ENCODE measurements at regions not wholly inside any gene's neighbourhood (a gene's known extent, or its start where the extent isn't known, plus 50 kb on each side); places are given as distances from the start of the nearest gene placed in this dataset.

- Histone ChIP-seq H3K9me2 (replicated peaks; ENCODE audit: control insufficient read depth, low read length) (no peaks in the 10 kb centered on the region), H3K27ac (ENCODE audit: low read depth, low read length) (no peak overlapping the region), H3F3A (ENCODE audit: control insufficient read depth, insufficient read depth) (no peaks in the 10 kb centered on the region), H3K4me2 (ENCODE audit: low read length) (no peak overlapping the region), H3K4me3 (ENCODE audit: low read length) (no peak overlapping the region), H3K79me2 (ENCODE audit: control insufficient read depth, low read length) (no peaks in the 10 kb centered on the region), H4K20me1 (ENCODE audit: control insufficient read depth, insufficient read depth, low read depth, low read length) (no peaks in the 10 kb centered on the region), H3K36me3 (ENCODE audit: control insufficient read depth, low read length) (no peaks in the 10 kb centered on the region), H3K27me3 (ENCODE audit: control insufficient read depth, low read length) (peaks cover 48% of the 10 kb centered on the region), H3K9me3 (ENCODE audit: control insufficient read depth, insufficient read depth, low read length) (no peaks in the 10 kb centered on the region), H3K4me1 (ENCODE audit: control insufficient read depth, low read length) (no peaks in the 10 kb centered on the region)
- TF ChIP-seq CTCF (IDR thresholded peaks at IDR 0.05; ENCODE audit: low read depth, low read length, poor library complexity, severe bottlenecking) (no peak), EZH2phosphoT487 (IDR thresholded peaks at IDR 0.05; ENCODE audit: borderline replicate concordance, low read length) (no peak)
These were observed 90.0 kb upstream of the TAF1B start for GRCh38 chr2:9753276-9753600.

- H3K4me2 ChIP-seq (ENCODE audit: low read length), result no peak overlapping the region
- H3K9me3 ChIP-seq (ENCODE audit: control insufficient read depth, insufficient read depth, low read length), result no peaks in the 10 kb centered on the region
- H3F3A ChIP-seq (ENCODE audit: control insufficient read depth, insufficient read depth), result no peaks in the 10 kb centered on the region
- H4K20me1 ChIP-seq (ENCODE audit: control insufficient read depth, insufficient read depth, low read depth, low read length), result no peaks in the 10 kb centered on the region
- no peaks in the 10 kb centered on the region for H3K9me2 ChIP-seq (replicated peaks; ENCODE audit: control insufficient read depth, low read length)
- H3K27ac ChIP-seq (ENCODE audit: low read depth, low read length), result no peak overlapping the region
- H3K4me3 ChIP-seq (ENCODE audit: low read length), result no peak overlapping the region
- no peaks in the 10 kb centered on the region for H3K4me1 ChIP-seq (ENCODE audit: control insufficient read depth, low read length)
- H3K79me2 ChIP-seq (ENCODE audit: control insufficient read depth, low read length), result no peaks in the 10 kb centered on the region
- TF ChIP-seq EZH2phosphoT487 (IDR thresholded peaks at IDR 0.05; ENCODE audit: borderline replicate concordance, low read length), result no peak
- TF ChIP-seq CTCF (IDR thresholded peaks at IDR 0.05; ENCODE audit: low read depth, low read length, poor library complexity, severe bottlenecking), result no peak
- peaks cover 52% of the 10 kb centered on the region for H3K27me3 ChIP-seq (ENCODE audit: control insufficient read depth, low read length)
- no peaks in the 10 kb centered on the region for H3K36me3 ChIP-seq (ENCODE audit: control insufficient read depth, low read length)
These were observed 89.4 kb upstream of the TAF1B start for GRCh38 chr2:9753665-9754531.

GRCh38 chr2:9754532-9754887 is 88.8 kb upstream of the TAF1B start:
- peaks cover 51% of the 10 kb centered on the region for H3K27me3 ChIP-seq (ENCODE audit: control insufficient read depth, low read length)
- H3K9me3 ChIP-seq (ENCODE audit: control insufficient read depth, insufficient read depth, low read length), result no peaks in the 10 kb centered on the region
- H3K4me3 ChIP-seq (ENCODE audit: low read length), result no peak overlapping the region
- no peaks in the 10 kb centered on the region for H3F3A ChIP-seq (ENCODE audit: control insufficient read depth, insufficient read depth)
- H4K20me1 ChIP-seq (ENCODE audit: control insufficient read depth, insufficient read depth, low read depth, low read length), result no peaks in the 10 kb centered on the region
- no peak overlapping the region for H3K27ac ChIP-seq (ENCODE audit: low read depth, low read length)
- H3K4me2 ChIP-seq (ENCODE audit: low read length), result no peak overlapping the region
- H3K79me2 ChIP-seq (ENCODE audit: control insufficient read depth, low read length), result no peaks in the 10 kb centered on the region
- H3K4me1 ChIP-seq (ENCODE audit: control insufficient read depth, low read length), result no peaks in the 10 kb centered on the region
- TF ChIP-seq EZH2phosphoT487 (IDR thresholded peaks at IDR 0.05; ENCODE audit: borderline replicate concordance, low read length), result no peak
- H3K36me3 ChIP-seq (ENCODE audit: control insufficient read depth, low read length), result no peaks in the 10 kb centered on the region
- H3K9me2 ChIP-seq (replicated peaks; ENCODE audit: control insufficient read depth, low read length), result no peaks in the 10 kb centered on the region

- H3K79me2 ChIP-seq (ENCODE audit: control insufficient read depth, low read length), result no peaks in the 10 kb centered on the region
- no peak overlapping the region for H3K27ac ChIP-seq (ENCODE audit: low read depth, low read length)
- no peak for TF ChIP-seq CTCF (IDR thresholded peaks at IDR 0.05; ENCODE audit: low read depth, low read length, poor library complexity, severe bottlenecking)
- TF ChIP-seq EZH2phosphoT487 (IDR thresholded peaks at IDR 0.05; ENCODE audit: borderline replicate concordance, low read length), result no peak
- H3K36me3 ChIP-seq (ENCODE audit: control insufficient read depth, low read length), result no peaks in the 10 kb centered on the region
- no peaks in the 10 kb centered on the region for H3K4me1 ChIP-seq (ENCODE audit: control insufficient read depth, low read length)
- H3K4me2 ChIP-seq (ENCODE audit: low read length), result no peak overlapping the region
- peaks cover 56% of the 10 kb centered on the region for H3K27me3 ChIP-seq (ENCODE audit: control insufficient read depth, low read length)
- no peaks in the 10 kb centered on the region for H3K9me2 ChIP-seq (replicated peaks; ENCODE audit: control insufficient read depth, low read length)
- H4K20me1 ChIP-seq (ENCODE audit: control insufficient read depth, insufficient read depth, low read depth, low read length), result no peaks in the 10 kb centered on the region
- no peaks in the 10 kb centered on the region for H3F3A ChIP-seq (ENCODE audit: control insufficient read depth, insufficient read depth)
- no peak overlapping the region for H3K4me3 ChIP-seq (ENCODE audit: low read length)
- H3K9me3 ChIP-seq (ENCODE audit: control insufficient read depth, insufficient read depth, low read length), result no peaks in the 10 kb centered on the region
These were observed 88.3 kb upstream of the TAF1B start for GRCh38 chr2:9755008-9755407.

Data from DOHH2 (cell line).